Adrenal gland (tissue), 5 donors: ENCODE measurements at regions not wholly inside any gene's neighbourhood (a gene's known extent, or its start where the extent isn't known, plus 50 kb on each side); places are given as distances from the start of the nearest gene placed in this dataset.

Source experiments
- CTCF ChIP-seq, 6 experiments: fragments of 450-650 bp in 4 of 6; fragments of 200-600 bp in 2 of 6; sonication (generic) in 1 of 6; IDR thresholded peaks; 1 replicate in 5 of 6; 2 replicates in 1 of 6; pipeline versions ENCODE4 v1.5.1 to v1.8.0; 2016 to 2021; ENCODE audit warnings: antibody characterized with exemption in 6 of 6, mild to moderate bottlenecking in 2 of 6, moderate library complexity in 1 of 6
- POLR2A ChIP-seq, 2 donors: fragments of 450-650 bp; IDR thresholded peaks; one replicate each; pipeline ENCODE4 v1.6.1; 2017; ENCODE audit warnings: antibody characterized with exemption in 2 of 2, mild to moderate bottlenecking in 2 of 2, moderate library complexity in 1 of 2
- donor health status: DM: no; HTN: no; CAD: no.

DNA sequence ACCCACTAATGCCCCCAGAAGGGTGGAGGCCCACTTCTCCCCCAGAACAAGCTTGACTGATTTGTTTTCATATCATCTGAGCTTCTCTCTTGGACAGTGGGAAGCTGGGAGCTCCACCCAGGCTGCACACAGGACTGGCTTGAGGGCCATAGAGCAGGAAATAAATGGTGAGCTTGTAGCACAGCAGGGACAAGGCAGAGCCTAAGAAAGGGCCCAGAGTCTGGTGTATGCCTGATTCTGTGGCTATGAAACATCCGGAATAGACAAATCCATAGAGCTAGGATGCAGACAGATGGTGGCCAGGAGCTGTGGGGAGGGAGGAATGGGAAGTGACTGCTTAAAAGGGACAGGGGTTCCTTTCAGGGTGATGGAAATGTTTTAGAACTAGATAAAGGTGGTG, 79.0 kb downstream of the ARL6IP4 start:
- TF ChIP-seq CTCF (IDR thresholded peaks at IDR 0.05) = no peak
- TF ChIP-seq POLR2A (IDR thresholded peaks at IDR 0.05) = no peak
